Mesendoderm (in vitro differentiated cells): ENCODE measurements at regions not wholly inside any gene's neighbourhood (a gene's known extent, or its start where the extent isn't known, plus 50 kb on each side); places are given as distances from the start of the nearest gene placed in this dataset.

Experiments used
- DNase-seq: peaks from one replicate; pipeline ENCODE4 v3.0.0; 2013
- H2AK5ac ChIP-seq: 2 replicates; pipeline ENCODE4 v1.6.1; 2013; ENCODE audit warnings: low read length, inconsistent platforms
- H2BK120ac ChIP-seq: 2 replicates; pipeline ENCODE4 v1.6.1; 2013; ENCODE audit warnings: low read depth, mild to moderate bottlenecking, low read length, moderate library complexity, mixed read lengths
- H2BK15ac ChIP-seq: replicated peaks from 2 replicates; pipeline ENCODE4 v1.6.1; 2013; ENCODE audit warnings: low read depth, mild to moderate bottlenecking, moderate library complexity
- H2BK5ac ChIP-seq: 2 replicates; pipeline ENCODE4 v1.6.1; 2013; ENCODE audit warnings: low read length, inconsistent platforms
- H3K18ac ChIP-seq: 2 replicates; pipeline ENCODE4 v1.6.1; 2013; ENCODE audit warnings: mild to moderate bottlenecking, low read length, mixed read lengths
- H3K23ac ChIP-seq: one replicate; pipeline ENCODE4 v1.6.1; 2013; ENCODE audit warnings: low read length
- H3K27ac ChIP-seq: 2 replicates; pipeline ENCODE4 v1.5.1; 2013; ENCODE audit warnings: low read depth, mild to moderate bottlenecking, inconsistent platforms, low read length, moderate library complexity
- H3K27me3 ChIP-seq: 2 replicates; pipeline ENCODE4 v1.6.1; 2013; ENCODE audit warnings: low read length, control low read depth, mild to moderate bottlenecking, inconsistent platforms; ENCODE audit not compliant: insufficient read depth, poor library complexity
- H3K36me3 ChIP-seq: 2 replicates; pipeline ENCODE4 v1.6.1; 2013; ENCODE audit warnings: low read length, inconsistent platforms; ENCODE audit not compliant: control insufficient read depth, insufficient read depth
- H3K4ac ChIP-seq: one replicate; pipeline ENCODE4 v1.6.1; 2013; ENCODE audit warnings: low read depth, mild to moderate bottlenecking, low read length, moderate library complexity
- H3K4me1 ChIP-seq: 2 replicates; pipeline ENCODE4 v1.6.1; 2013; ENCODE audit warnings: low read depth, low read length, inconsistent platforms; ENCODE audit not compliant: control insufficient read depth
- H3K4me2 ChIP-seq: 2 replicates; pipeline ENCODE4 v1.6.1; 2013; ENCODE audit warnings: low read length
- H3K4me3 ChIP-seq: 2 replicates; pipeline ENCODE4 v1.5.1; 2013; ENCODE audit warnings: mild to moderate bottlenecking, low read length
- H3K56ac ChIP-seq: one replicate; pipeline ENCODE4 v1.6.1; 2013; ENCODE audit warnings: low read length
- H3K79me1 ChIP-seq: 2 replicates; pipeline ENCODE4 v1.6.1; 2013; ENCODE audit warnings: low read length, inconsistent platforms
- H3K79me2 ChIP-seq: 2 replicates; pipeline ENCODE4 v1.6.1; 2013; ENCODE audit warnings: mild to moderate bottlenecking, low read length; ENCODE audit not compliant: control insufficient read depth, insufficient read depth
- H3K9ac ChIP-seq: 2 replicates; pipeline ENCODE4 v1.6.1; 2013; ENCODE audit warnings: low read length, inconsistent platforms
- H4K5ac ChIP-seq: one replicate; pipeline ENCODE4 v1.6.1; 2013; ENCODE audit warnings: low read length
- H4K8ac ChIP-seq: one replicate; pipeline ENCODE4 v1.6.1; 2013; ENCODE audit warnings: low read depth, mild to moderate bottlenecking, control low read depth, low read length, moderate library complexity
- WGBS: extraction: QIAGEN DNeasy Blood & Tissue Kit; methylation state at CpG from one replicate; pipeline ENCODE4 v1.1.7; 2013; ENCODE audit warnings: low lambda C conversion rate, missing lambda C conversion rate; ENCODE audit not compliant: insufficient coverage; ENCODE audit errors: extremely low coverage; 5-methylcytosine and 5-hydroxymethylcytosine counted together

GRCh38 chr5:114636271-114636670, 274.4 kb downstream of the KCNN2 start:
- H3K4me3 ChIP-seq: no peak overlapping the region
- no peak overlapping the region for H4K5ac ChIP-seq
- WGBS: no CpG with 5 or more reads among the region's 3 CpGs
- no peaks in the 10 kb centered on the region for H3K36me3 ChIP-seq
- no peak overlapping the region for H3K4me2 ChIP-seq
- H3K18ac ChIP-seq: no peak overlapping the region
- H2BK15ac ChIP-seq: no peak overlapping the region
- H3K79me1 ChIP-seq: no peaks in the 10 kb centered on the region
- H3K27ac ChIP-seq: no peak overlapping the region
- no peaks in the 10 kb centered on the region for H3K27me3 ChIP-seq
- no peak for DNase-seq
- H3K23ac ChIP-seq: no peak overlapping the region
- H2AK5ac ChIP-seq: no peak overlapping the region
- no peak overlapping the region for H2BK120ac ChIP-seq
- no peaks in the 10 kb centered on the region for H3K79me2 ChIP-seq
- no peak overlapping the region for H3K9ac ChIP-seq
- H3K4ac ChIP-seq: no peak overlapping the region
- no peak overlapping the region for H3K56ac ChIP-seq
- H4K8ac ChIP-seq: no peak overlapping the region
- no peaks in the 10 kb centered on the region for H3K4me1 ChIP-seq
- no peak overlapping the region for H2BK5ac ChIP-seq

- Histone ChIP-seq H4K8ac (no peak overlapping the region), H3K79me2 (no peaks in the 10 kb centered on the region), H3K27me3 (no peaks in the 10 kb centered on the region), H3K18ac (no peak overlapping the region), H3K4ac (no peak overlapping the region), H3K4me1 (no peaks in the 10 kb centered on the region), H2AK5ac (no peak overlapping the region), H3K4me2 (no peak overlapping the region), H2BK120ac (no peak overlapping the region), H2BK5ac (no peak overlapping the region), H3K23ac (no peak overlapping the region), H4K5ac (no peak overlapping the region), H3K56ac (no peak overlapping the region), H2BK15ac (no peak overlapping the region), H3K27ac (no peak overlapping the region), H3K79me1 (no peaks in the 10 kb centered on the region), H3K36me3 (no peaks in the 10 kb centered on the region), H3K9ac (no peak overlapping the region), H3K4me3 (no peak overlapping the region)
- no CpG with 5 or more reads among the region's 5 CpGs for WGBS
- no peak for DNase-seq
Measured at GRCh38 chr5:114634967-114635901, 273.4 kb downstream of the KCNN2 start.

- Histone ChIP-seq H3K23ac (no peak overlapping the region), H3K4me2 (no peak overlapping the region), H3K56ac (no peak overlapping the region), H2BK5ac (no peak overlapping the region), H4K5ac (no peak overlapping the region), H2AK5ac (no peak overlapping the region), H3K9ac (no peak overlapping the region), H3K36me3 (no peaks in the 10 kb centered on the region), H3K27me3 (no peaks in the 10 kb centered on the region), H3K27ac (no peak overlapping the region), H3K79me1 (no peaks in the 10 kb centered on the region), H2BK120ac (no peak overlapping the region), H3K4ac (no peak overlapping the region), H3K4me1 (no peaks in the 10 kb centered on the region), H3K18ac (no peak overlapping the region), H4K8ac (no peak overlapping the region), H3K4me3 (no peak overlapping the region), H2BK15ac (no peak overlapping the region), H3K79me2 (no peaks in the 10 kb centered on the region)
- DNase-seq: no peak
- WGBS: no CpG with 5 or more reads among the region's 2 CpGs
Measured at GRCh38 chr5:114634517-114634916, 272.6 kb downstream of the KCNN2 start.

- Histone ChIP-seq H3K4me2 (no peak overlapping the region), H3K27ac (no peak overlapping the region), H3K4me3 (no peak overlapping the region), H4K5ac (no peak overlapping the region), H3K4me1 (no peaks in the 10 kb centered on the region), H3K18ac (no peak overlapping the region), H2BK15ac (no peak overlapping the region), H3K79me1 (no peaks in the 10 kb centered on the region), H3K9ac (no peak overlapping the region), H2BK120ac (no peak overlapping the region), H2AK5ac (no peak overlapping the region), H4K8ac (no peak overlapping the region), H3K27me3 (no peaks in the 10 kb centered on the region), H3K56ac (no peak overlapping the region), H3K79me2 (no peaks in the 10 kb centered on the region), H3K4ac (no peak overlapping the region), H3K36me3 (no peaks in the 10 kb centered on the region), H2BK5ac (no peak overlapping the region), H3K23ac (no peak overlapping the region)
- DNase-seq: no peak
- no CpG with 5 or more reads among the region's 3 CpGs for WGBS
Measured at GRCh38 chr5:114612406-114612805, 250.5 kb downstream of the KCNN2 start.

- H3K4me1 ChIP-seq: no peaks in the 10 kb centered on the region
- no peak overlapping the region for H3K4me2 ChIP-seq
- H3K56ac ChIP-seq: no peak overlapping the region
- whole genome bisulfite sequencing: no CpG with 5 or more reads among the region's 2 CpGs
- H3K79me2 ChIP-seq: no peaks in the 10 kb centered on the region
- H3K36me3 ChIP-seq: no peaks in the 10 kb centered on the region
- no peak overlapping the region for H4K5ac ChIP-seq
- H2BK5ac ChIP-seq: no peak overlapping the region
- no peaks in the 10 kb centered on the region for H3K27me3 ChIP-seq
- no peak overlapping the region for H2BK120ac ChIP-seq
- H3K9ac ChIP-seq: no peak overlapping the region
- H3K79me1 ChIP-seq: no peaks in the 10 kb centered on the region
- no peak overlapping the region for H3K4me3 ChIP-seq
- DNase-seq: peak; percentile 72
- H4K8ac ChIP-seq: no peak overlapping the region
- no peak overlapping the region for H2AK5ac ChIP-seq
- H2BK15ac ChIP-seq: no peak overlapping the region
- H3K18ac ChIP-seq: no peak overlapping the region
- H3K27ac ChIP-seq: no peak overlapping the region
- H3K4ac ChIP-seq: no peak overlapping the region
- H3K23ac ChIP-seq: no peak overlapping the region
Measured at GRCh38 chr5:114581136-114581535, 219.3 kb downstream of the KCNN2 start.

- WGBS: no CpG with 5 or more reads among the region's 5 CpGs
- Histone ChIP-seq H3K36me3 (no peaks in the 10 kb centered on the region), H4K5ac (no peak overlapping the region), H3K27me3 (no peaks in the 10 kb centered on the region), H2BK5ac (no peak overlapping the region), H3K4me2 (no peak overlapping the region), H2BK15ac (no peak overlapping the region), H3K4me1 (no peaks in the 10 kb centered on the region), H3K4ac (no peak overlapping the region), H2BK120ac (no peak overlapping the region), H3K4me3 (no peak overlapping the region), H3K9ac (no peak overlapping the region), H3K18ac (no peak overlapping the region), H3K79me1 (no peaks in the 10 kb centered on the region), H3K56ac (no peak overlapping the region), H3K79me2 (no peaks in the 10 kb centered on the region), H3K27ac (no peak overlapping the region), H3K23ac (no peak overlapping the region), H2AK5ac (no peak overlapping the region), H4K8ac (no peak overlapping the region)
- DNase-seq: no peak
Measured at GRCh38 chr5:114565871-114566270, 204.0 kb downstream of the KCNN2 start.
